HG03060 (cell line): ENCODE measurements at regions not wholly inside any gene's neighbourhood (a gene's known extent, or its start where the extent isn't known, plus 50 kb on each side); places are given as distances from the start of the nearest gene placed in this dataset.

Experiments
- ATAC-seq: cut with Tn5 transposase; IDR thresholded peaks from one replicate; pipeline ENCODE4 v1.9.1; 2021; ENCODE audit warnings: low read depth, moderate number of reproducible peaks; ENCODE audit not compliant: unreplicated experiment

GRCh38 chr12:87846045-87846444 is 183.2 kb downstream of the C12orf50 start:
- ATAC-seq, result no peak

DNA sequence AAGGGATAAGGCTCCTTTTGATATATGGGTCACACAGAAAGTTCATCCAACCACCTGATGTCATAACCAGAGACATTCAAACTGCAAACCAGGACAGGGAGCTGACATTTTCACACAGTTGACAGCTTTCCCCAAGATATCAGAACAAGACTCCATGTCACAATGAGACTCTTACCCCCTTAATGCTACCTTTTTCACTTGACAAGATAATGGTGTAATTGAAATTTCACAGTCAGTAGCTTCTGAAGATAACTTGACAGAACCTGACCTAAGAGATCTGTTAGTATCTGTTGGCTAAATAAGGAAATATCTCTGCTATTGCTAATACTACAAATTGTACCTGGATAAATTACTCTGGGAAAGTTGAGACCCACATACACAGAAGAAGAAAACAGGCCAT is 187.3 kb downstream of the C12orf50 start:
- no peak for ATAC-seq

DNA sequence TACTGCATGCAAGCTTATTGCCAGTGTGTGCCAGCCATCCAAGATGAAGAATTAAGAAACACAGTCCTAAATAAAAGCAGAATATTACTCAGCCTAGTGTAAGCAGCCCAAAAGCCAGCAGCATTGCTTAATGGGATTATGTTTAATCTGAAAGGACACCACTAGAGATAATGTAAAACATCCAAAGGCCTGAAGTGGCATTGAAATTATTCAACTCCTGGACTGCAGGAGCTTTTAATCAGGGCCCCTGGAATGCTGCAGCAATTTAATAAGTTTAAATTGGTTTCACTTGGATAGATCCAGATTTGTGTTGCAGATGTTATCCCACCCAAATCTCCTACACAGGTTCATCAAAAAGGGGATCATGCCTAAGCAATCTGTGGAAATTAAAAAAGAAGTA is 193.0 kb downstream of the C12orf50 start:
- ATAC-seq, result no peak

- no peak for ATAC-seq
Measured at GRCh38 chr12:87828382-87828973, 200.7 kb downstream of the C12orf50 start.

- ATAC-seq, result no peak
Measured at GRCh38 chr12:87827638-87828264, 201.4 kb downstream of the C12orf50 start.

DNA sequence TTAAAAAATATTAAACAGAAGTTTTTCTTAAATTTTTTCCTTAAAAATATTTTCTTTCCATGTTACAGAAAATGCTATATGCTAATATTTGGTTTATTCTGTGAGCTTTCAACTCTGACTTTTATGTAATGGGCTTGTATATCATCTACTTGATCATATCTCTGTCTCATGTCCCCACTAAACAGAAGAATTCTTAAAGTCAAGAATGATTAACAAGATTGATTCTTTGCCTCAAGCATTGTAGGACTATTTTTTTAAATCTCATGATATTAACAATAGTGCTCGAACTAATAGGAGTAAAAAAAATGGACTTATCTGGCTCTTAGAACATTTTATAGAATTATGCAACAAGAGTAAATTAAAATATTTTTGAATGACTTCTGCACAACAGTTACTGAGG is 206.3 kb downstream of the C12orf50 start:
- ATAC-seq, result no peak

DNA sequence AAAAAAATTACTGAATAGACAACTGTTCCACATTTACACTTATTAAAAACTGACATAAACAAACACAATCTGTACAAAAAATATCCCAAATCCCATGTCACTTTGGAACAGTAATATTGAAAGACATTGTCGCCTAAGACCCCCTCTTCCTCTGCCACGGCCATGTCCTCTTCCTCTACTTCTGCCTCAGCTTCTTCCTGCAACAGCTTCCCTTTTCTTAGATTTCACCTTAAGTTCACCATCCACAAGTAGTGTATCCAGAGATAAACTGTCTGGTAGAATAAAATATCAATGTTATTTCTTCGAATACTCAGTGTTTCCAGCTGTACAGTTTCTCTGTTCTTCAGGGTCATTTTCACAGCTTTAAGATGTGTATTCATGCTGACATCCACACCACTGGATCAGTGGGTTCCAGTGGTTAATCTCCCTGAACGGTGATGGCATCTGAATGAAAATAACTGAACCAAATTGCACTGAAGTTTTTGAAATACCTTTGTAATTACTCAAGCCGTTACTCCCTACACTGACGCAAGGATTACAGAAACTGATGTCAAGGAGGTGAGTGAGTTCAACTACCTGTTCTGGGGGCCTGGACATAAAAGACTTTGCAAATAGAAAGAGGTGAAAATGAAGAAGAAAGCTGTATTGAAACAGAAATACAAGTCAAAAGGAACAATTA is 208.5 kb downstream of the C12orf50 start:
- ATAC-seq, result no peak

DNA sequence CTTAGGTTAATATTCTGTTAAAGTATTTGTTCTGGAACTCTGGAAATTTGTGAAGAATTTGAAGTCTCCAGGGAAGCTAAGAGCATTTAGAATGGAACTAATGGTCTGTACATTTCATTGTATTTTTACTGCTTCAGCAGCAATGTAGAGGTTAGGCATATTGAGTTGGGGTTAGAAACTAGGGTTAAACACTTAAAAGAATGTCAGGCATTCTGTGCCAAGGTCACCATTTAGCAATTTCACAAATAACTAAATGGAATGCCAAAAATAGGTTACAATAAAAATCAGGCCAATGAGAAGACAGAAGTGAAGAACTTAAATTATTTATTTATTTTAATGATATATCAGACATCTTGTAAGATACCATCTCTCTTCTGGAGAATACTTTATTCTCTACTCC is 210.8 kb downstream of the C12orf50 start:
- ATAC-seq, result no peak

GRCh38 chr12:87815771-87816585 is 213.2 kb downstream of the C12orf50 start:
- ATAC-seq, result no peak

- ATAC-seq, result no peak
Measured at GRCh38 chr12:87814625-87815024, 214.6 kb downstream of the C12orf50 start.

DNA sequence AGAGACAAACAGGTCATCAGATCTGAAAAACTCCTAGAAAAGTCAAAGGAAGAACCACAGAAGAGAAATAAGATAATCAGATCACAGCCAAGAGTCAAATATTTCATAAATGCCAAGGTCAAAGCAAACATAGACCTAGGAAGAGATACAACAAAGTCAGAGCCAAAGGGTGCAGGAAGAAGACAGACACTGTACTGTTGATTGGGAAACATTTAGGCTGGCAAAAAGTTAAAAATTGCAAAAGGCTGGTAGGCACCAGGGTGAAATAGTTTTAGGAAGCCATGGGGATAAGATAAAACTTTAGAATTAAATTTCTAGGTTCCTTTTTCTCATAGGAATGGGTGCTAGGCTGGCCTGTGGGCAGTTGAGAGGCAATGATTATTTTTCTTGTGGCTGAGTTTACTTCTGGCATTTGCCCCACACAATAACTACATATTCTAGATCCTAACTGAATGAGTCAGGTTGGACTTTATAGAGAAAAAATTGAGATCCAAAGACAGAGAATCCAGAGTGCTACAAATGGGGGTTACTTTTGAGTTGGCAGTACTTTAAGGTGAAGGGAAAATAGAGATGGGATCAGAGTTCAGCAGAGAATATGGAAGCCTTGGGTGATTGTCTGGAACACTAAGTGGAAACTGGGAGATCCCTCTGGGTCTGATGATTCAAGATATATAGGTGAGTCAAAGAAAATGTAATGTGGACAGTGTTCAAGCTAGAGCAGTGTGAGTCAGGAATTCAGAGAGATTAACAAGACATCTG is 215.5 kb downstream of the C12orf50 start:
- no peak for ATAC-seq

GRCh38 chr12:87812681-87813080 is 216.5 kb downstream of the C12orf50 start:
- ATAC-seq, result no peak

DNA sequence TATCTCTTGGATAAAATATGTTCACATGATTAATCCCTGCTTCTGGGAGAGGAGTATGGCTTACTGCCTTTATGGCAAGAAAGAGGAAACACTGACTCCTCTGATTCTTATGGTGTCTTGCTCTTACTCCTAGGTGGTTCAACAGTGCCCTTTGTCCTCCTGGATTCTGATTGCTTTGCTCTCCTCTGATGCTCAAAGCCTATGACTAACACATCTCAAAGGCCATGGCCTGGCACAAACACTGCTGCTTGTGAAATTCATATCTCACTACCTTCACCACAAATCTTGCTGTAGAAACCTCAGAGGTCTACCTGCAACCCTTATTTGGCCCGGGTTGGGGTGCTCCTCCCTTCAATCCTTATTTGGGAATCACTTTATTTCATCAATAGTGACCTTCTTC is 217.2 kb downstream of the C12orf50 start:
- no peak for ATAC-seq

DNA sequence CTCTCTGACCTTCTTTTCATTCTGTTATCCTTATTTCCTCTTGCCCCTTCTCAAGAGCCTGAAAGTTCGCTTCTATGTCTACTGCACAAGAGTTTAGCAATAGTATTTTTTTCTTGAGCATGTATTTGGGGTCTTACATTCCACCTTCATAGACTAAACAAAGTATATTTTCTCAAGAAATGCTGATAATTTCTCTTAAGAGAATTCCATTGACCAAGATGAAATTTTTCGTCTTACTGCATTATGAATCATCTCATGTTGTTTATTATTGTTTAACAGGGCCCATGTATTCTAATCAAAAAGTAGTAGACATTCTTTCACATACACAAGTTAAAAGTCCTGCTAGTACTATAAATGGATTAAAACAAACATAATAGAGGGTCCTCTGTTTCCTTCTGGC is 219.3 kb downstream of the C12orf50 start:
- no peak for ATAC-seq

DNA sequence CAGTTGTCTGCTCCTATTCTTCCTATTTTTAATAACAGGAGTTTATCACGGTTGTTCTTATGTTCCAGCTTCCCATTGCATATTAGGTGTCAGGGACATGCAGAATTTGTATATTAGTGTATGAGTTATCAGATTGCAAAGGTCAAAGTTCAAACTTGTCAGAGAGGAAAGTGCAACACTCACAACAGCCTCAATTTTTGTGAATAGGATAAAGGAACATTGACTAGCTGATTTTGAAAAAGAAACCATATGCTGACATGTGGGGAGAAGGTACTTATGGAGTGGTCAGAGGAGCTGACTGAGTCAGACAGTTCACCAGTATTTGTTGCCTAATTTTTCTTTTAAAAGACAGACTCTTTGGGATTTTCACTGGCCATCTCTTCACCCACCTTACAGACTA is 222.1 kb downstream of the C12orf50 start:
- no peak for ATAC-seq

DNA sequence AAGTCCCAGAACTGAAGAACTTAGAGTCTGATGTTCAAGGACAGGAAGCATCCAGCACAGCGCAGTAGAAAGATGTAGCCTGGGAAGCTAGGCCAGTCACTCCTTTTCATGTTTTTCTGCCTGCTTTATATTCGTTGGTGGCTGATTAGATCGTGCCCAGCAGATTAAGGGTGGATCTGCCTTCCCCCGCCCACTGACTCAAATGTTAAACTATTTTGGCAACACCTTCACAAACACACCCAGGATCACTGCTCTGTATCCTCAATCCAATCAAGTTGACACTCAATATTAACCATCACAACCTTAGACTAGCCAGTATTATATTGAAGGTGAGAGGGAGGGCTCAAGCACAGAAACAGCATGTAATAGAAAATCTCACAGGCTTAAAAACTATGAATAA is 222.9 kb downstream of the C12orf50 start:
- ATAC-seq, result no peak

GRCh38 chr12:87804386-87804785 is 224.8 kb downstream of the C12orf50 start:
- no peak for ATAC-seq

GRCh38 chr12:87802721-87803011 is 226.5 kb downstream of the C12orf50 start:
- no peak for ATAC-seq

DNA sequence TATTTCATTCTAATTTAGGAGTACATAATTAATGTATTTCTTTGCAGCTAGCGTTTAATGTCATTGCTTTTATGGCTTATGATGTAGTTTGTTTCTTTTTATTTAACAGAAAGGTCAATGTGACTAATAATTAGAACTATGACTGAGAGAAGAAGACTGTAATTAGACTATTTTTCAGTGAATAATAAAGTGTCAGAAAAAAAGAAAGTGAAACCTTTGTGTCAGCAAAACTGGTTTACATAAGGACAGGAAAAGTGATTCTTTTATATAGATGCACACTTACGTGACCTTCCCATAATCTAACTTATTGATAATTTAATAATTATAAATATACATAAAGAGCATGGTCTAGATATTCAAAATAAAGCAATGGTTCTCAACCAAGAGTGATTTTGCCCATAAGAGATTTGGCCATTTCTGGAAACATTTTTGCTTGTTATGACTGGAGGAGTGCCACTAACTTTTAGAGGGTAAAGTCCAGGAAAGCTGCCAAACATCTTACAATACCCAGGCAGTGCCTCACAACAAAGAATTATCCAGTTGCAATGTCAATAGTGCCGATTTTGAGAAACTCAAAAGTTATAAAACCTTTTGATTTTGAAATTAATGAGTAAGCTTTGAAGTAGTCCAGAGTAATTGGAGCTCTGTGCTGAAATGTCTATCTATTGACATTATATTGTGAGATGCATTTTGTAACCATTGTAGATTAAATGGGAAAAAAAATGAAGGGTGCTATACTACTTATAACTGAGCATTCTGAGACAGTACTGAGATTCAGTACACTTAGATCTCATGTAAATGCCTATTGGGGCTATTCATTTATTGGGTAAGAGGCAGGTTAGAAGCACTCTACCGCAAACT is 227.1 kb downstream of the C12orf50 start:
- no peak for ATAC-seq

GRCh38 chr12:87796961-87797516 is 232.2 kb downstream of the C12orf50 start:
- ATAC-seq, result no peak
